ENCODE measurements at regions not wholly inside any gene's neighbourhood (a gene's known extent, or its start where the extent isn't known, plus 50 kb on each side); places are given as distances from the start of the nearest gene placed in this dataset.

DNA sequence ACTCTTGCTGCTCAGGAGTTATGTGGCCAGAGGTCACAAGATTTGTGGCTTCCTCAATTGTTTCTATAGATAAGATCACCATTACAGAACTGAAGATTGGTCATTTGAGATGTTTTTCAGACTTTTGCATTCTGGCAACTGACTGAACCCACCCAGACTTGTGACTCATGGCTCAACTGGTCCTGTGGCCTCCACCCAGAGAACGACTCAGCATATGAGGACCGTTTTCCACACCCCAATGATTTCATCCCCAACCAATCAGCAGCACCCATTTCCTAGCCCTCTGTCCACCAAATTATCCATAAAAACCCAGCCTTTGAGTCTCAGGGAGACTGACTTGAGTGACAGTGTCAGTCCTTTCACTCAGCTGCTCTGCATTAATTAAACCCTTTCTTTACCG lies 143.2 kb upstream of the ASIC2 start:
- no peak for TF ChIP-seq POLR2A (IDR thresholded peaks at IDR 0.05)
- TF ChIP-seq, protein P1, sequence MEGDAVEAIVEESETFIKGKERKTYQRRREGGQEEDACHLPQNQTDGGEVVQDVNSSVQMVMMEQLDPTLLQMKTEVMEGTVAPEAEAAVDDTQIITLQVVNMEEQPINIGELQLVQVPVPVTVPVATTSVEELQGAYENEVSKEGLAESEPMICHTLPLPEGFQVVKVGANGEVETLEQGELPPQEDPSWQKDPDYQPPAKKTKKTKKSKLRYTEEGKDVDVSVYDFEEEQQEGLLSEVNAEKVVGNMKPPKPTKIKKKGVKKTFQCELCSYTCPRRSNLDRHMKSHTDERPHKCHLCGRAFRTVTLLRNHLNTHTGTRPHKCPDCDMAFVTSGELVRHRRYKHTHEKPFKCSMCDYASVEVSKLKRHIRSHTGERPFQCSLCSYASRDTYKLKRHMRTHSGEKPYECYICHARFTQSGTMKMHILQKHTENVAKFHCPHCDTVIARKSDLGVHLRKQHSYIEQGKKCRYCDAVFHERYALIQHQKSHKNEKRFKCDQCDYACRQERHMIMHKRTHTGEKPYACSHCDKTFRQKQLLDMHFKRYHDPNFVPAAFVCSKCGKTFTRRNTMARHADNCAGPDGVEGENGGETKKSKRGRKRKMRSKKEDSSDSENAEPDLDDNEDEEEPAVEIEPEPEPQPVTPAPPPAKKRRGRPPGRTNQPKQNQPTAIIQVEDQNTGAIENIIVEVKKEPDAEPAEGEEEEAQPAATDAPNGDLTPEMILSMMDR (IDR thresholded peaks at IDR 0.05): no peak
- no peak overlapping the region for H3K27ac ChIP-seq
- no peak overlapping the region for H3K4me3 ChIP-seq
- no peaks in the 10 kb centered on the region for H3K27me3 ChIP-seq
- 61 to 80% (median 71%) methylated on average over 3 of the region's 3 CpGs for WGBS, 4 donors
- intact Hi-C loops (cut with DNase I): no loop called here
- H3K4me1 ChIP-seq (replicated peaks in 1 of 2): no peaks in the 10 kb centered on the region
- DNase-seq: no peak
- H3K36me3 ChIP-seq (replicated peaks in 1 of 2): no peaks in the 10 kb centered on the region
- no peaks in the 10 kb centered on the region for H3K9me3 ChIP-seq (replicated peaks in 1 of 3)

DNA sequence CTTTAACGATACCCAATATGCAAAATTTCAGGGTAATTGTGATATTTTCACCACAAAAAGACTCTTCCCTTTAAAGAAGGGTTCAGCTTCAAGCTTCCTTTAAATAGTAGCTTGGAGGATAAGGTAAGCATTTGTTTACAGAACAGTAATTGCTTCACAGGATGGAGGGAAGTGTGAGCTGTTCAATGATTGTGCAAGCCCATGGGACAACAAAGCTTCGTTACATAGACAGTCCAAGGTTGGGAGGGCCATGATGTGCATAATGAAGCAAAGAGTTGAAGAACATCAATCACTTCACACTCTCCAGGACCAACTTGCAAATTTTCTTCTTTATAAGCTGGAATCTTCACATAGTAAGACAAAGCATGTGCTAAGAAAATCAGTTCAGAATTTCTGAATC lies 145.0 kb upstream of the ASIC2 start:
- H3K36me3 ChIP-seq (replicated peaks in 1 of 2): no peaks in the 10 kb centered on the region
- 36 to 56% (median 53%) methylated on average over 2 of the region's 2 CpGs for WGBS, 4 donors
- H3K9me3 ChIP-seq (replicated peaks in 1 of 3): no peaks in the 10 kb centered on the region

DNA sequence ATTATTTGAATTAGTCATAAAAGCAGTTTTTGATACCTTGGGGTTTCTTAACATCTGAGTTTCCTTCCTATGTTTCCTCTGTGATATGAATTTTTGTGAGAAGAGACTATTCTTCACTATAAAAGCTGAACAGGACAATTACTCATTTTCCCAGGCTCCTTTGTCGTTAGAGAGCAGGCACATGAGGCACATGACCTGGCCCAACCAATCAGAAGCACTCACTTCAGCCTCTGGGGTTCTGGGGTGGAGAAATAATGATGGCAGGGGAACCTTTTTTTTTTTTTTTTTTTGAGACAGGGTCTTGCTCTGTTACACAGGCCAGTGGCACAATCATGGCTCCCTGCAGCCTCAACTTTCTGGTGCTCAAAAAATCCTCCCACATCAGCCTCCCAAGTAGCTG lies 145.5 kb upstream of the ASIC2 start:
- TF ChIP-seq POLR2A (IDR thresholded peaks at IDR 0.05): no peak
- TF ChIP-seq, protein P1 (IDR thresholded peaks at IDR 0.05): no peak
- Histone ChIP-seq H3K4me3 (no peak overlapping the region), H3K4me1 (replicated peaks in 1 of 2) (no peaks in the 10 kb centered on the region), H3K27me3 (no peaks in the 10 kb centered on the region), H3K27ac (no peak overlapping the region), H3K36me3 (replicated peaks in 1 of 2) (no peaks in the 10 kb centered on the region), H3K9me3 (replicated peaks in 1 of 3) (no peaks in the 10 kb centered on the region)
- 29 to 50% (median 37%) methylated on average over 1 of the region's 1 CpG for WGBS, 4 donors
- no peak for DNase-seq
- intact Hi-C loops (cut with DNase I): no loop called here

More for the DNA sequence above, 145.0 kb upstream of the ASIC2 start:
- H3K27ac ChIP-seq: no peak overlapping the region
- intact Hi-C loops (cut with DNase I): no loop called here
- TF ChIP-seq POLR2A (IDR thresholded peaks at IDR 0.05): no peak
- TF ChIP-seq, protein P1 (IDR thresholded peaks at IDR 0.05): no peak
- no peaks in the 10 kb centered on the region for H3K27me3 ChIP-seq
- no peaks in the 10 kb centered on the region for H3K4me1 ChIP-seq (replicated peaks in 1 of 2)
- no peak for DNase-seq
- H3K4me3 ChIP-seq: no peak overlapping the region

DNA sequence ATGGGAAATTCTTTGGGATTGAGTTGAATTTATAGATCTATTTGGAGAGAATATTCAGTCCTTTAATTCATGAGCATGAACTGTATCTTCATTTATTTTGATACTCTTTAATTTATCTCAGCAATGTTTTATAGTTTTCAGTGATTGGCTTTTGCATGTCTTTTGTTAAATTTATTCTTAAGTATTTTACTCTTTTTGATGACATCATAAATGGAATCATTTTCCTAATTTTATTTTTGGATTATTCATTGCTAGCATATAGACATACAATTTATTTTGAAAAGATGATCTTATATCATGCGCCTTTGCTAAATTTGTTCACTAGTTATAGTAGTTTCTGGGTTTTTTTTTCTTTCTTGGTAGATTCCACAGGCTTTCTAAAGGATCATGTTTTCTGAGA lies 149.2 kb upstream of the ASIC2 start:
- no peaks in the 10 kb centered on the region for H3K4me1 ChIP-seq (replicated peaks in 1 of 2)
- no peaks in the 10 kb centered on the region for H3K9me3 ChIP-seq (replicated peaks in 1 of 3)
- no peaks in the 10 kb centered on the region for H3K27me3 ChIP-seq
- WGBS, 4 donors: 81 to 95% (median 91%) methylated on average over 1 of the region's 1 CpG
- no peak overlapping the region for H3K27ac ChIP-seq
- H3K36me3 ChIP-seq (replicated peaks in 1 of 2): no peaks in the 10 kb centered on the region
- no peak for DNase-seq
- H3K4me3 ChIP-seq: no peak overlapping the region
- intact Hi-C loops (cut with DNase I): no loop called here
- TF ChIP-seq POLR2A (IDR thresholded peaks at IDR 0.05): no peak
- TF ChIP-seq, protein P1 (IDR thresholded peaks at IDR 0.05): no peak
